ENCODE measurements at regions not wholly inside any gene's neighbourhood (a gene's known extent, or its start where the extent isn't known, plus 50 kb on each side); places are given as distances from the start of the nearest gene placed in this dataset.

GRCh38 chr3:178028933-178029332, 507.3 kb upstream of the KCNMB2 start:
- no peak for TF ChIP-seq SIN3A (IDR thresholded peaks at IDR 0.05; ENCODE audit: borderline replicate concordance, insufficient read depth, low read length)
- no peak for TF ChIP-seq REST (IDR thresholded peaks at IDR 0.05; ENCODE audit: insufficient read depth in 1 of 2, low read depth in 2 of 2, low read length in 2 of 2)
- no peak for TF ChIP-seq FOXP2 (optimal IDR thresholded peaks at IDR 0.05; ENCODE audit: borderline replicate concordance, extremely low read depth, extremely low read length, insufficient read depth)
- no peak for TF ChIP-seq TAF1 (IDR thresholded peaks at IDR 0.05; ENCODE audit: borderline replicate concordance, insufficient read depth, low read length)
- TF ChIP-seq POLR2AphosphoS5 (IDR thresholded peaks at IDR 0.05; ENCODE audit: low read depth, low read length), result no peak

GRCh38 chr3:178036451-178037144, 499.6 kb upstream of the KCNMB2 start:
- TF ChIP-seq SIN3A (IDR thresholded peaks at IDR 0.05; ENCODE audit: borderline replicate concordance, insufficient read depth, low read length) (no peak), REST (IDR thresholded peaks at IDR 0.05; ENCODE audit: insufficient read depth in 1 of 2, low read depth in 2 of 2, low read length in 2 of 2) (no peak), TAF1 (IDR thresholded peaks at IDR 0.05; ENCODE audit: borderline replicate concordance, insufficient read depth, low read length) (no peak), POLR2AphosphoS5 (IDR thresholded peaks at IDR 0.05; ENCODE audit: low read depth, low read length) (no peak), FOXP2 (optimal IDR thresholded peaks at IDR 0.05; ENCODE audit: borderline replicate concordance, extremely low read depth, extremely low read length, insufficient read depth) (no peak)

GRCh38 chr3:178041931-178042330, 494.3 kb upstream of the KCNMB2 start:
- TF ChIP-seq SIN3A (IDR thresholded peaks at IDR 0.05; ENCODE audit: borderline replicate concordance, insufficient read depth, low read length), result no peak
- no peak for TF ChIP-seq FOXP2 (optimal IDR thresholded peaks at IDR 0.05; ENCODE audit: borderline replicate concordance, extremely low read depth, extremely low read length, insufficient read depth)
- TF ChIP-seq TAF1 (IDR thresholded peaks at IDR 0.05; ENCODE audit: borderline replicate concordance, insufficient read depth, low read length), result no peak
- no peak for TF ChIP-seq POLR2AphosphoS5 (IDR thresholded peaks at IDR 0.05; ENCODE audit: low read depth, low read length)
- no peak for TF ChIP-seq REST (IDR thresholded peaks at IDR 0.05; ENCODE audit: insufficient read depth in 1 of 2, low read depth in 2 of 2, low read length in 2 of 2)

GRCh38 chr3:178042376-178042775, 493.9 kb upstream of the KCNMB2 start:
- TF ChIP-seq TAF1 (IDR thresholded peaks at IDR 0.05; ENCODE audit: borderline replicate concordance, insufficient read depth, low read length) (no peak), REST (IDR thresholded peaks at IDR 0.05; ENCODE audit: insufficient read depth in 1 of 2, low read depth in 2 of 2, low read length in 2 of 2) (no peak), SIN3A (IDR thresholded peaks at IDR 0.05; ENCODE audit: borderline replicate concordance, insufficient read depth, low read length) (no peak), FOXP2 (optimal IDR thresholded peaks at IDR 0.05; ENCODE audit: borderline replicate concordance, extremely low read depth, extremely low read length, insufficient read depth) (no peak), POLR2AphosphoS5 (IDR thresholded peaks at IDR 0.05; ENCODE audit: low read depth, low read length) (no peak)
